Right lobe of liver (tissue), 6 donors: ENCODE measurements at regions not wholly inside any gene's neighbourhood (a gene's known extent, or its start where the extent isn't known, plus 50 kb on each side); places are given as distances from the start of the nearest gene placed in this dataset.
A peak's percentile ranks its signal among the peaks of the same experiment; 100 is the strongest.
"Not testable (repeated sequence)": the region's sequence is repeated elsewhere in the genome, so short reads cannot be mapped to it uniquely, and the experiment has no call there.

Source experiments
- ATAC-seq, 4 donors: fragments of 200-7000 bp; cut with Tn5 transposase; one replicate each; pipeline ENCODE4 v1.9.1; 2020; ENCODE audit warnings: mild to moderate bottlenecking in 4 of 4, moderate library complexity in 4 of 4
- DNase-seq, 3 donors: peaks; one replicate each; pipeline ENCODE4 v3.0.0-alpha.2; 2020
- H3K27ac ChIP-seq, 3 donors: fragments of 200-600 bp; one replicate each; pipeline ENCODE4 v1.8.0; 2022
- H3K27me3 ChIP-seq, 2 donors: fragments of 200-600 bp; one replicate each; pipeline ENCODE4 v1.8.0; 2022
- H3K36me3 ChIP-seq, 4 donors: fragments of 200-600 bp; sonication (generic) in 1 of 4; one replicate each; pipeline versions ENCODE4 v1.5.1 to v1.8.0; 2017 to 2022; ENCODE audit warnings: control low read depth in 1 of 4
- H3K4me1 ChIP-seq, 4 donors: fragments of 200-600 bp; sonication (generic) in 1 of 4; one replicate each; pipeline versions ENCODE4 v1.5.1 to v1.8.0; 2017 to 2022; ENCODE audit warnings: control low read depth in 1 of 4
- H3K4me3 ChIP-seq, 3 donors: fragments of 200-600 bp; one replicate each; pipeline ENCODE4 v1.8.0; 2022
- H3K9me3 ChIP-seq, 4 donors: fragments of 200-600 bp; sonication (generic) in 1 of 4; one replicate each; pipeline versions ENCODE4 v1.5.1 to v1.8.0; 2017 to 2022; ENCODE audit warnings: control low read depth in 1 of 4
- CTCF ChIP-seq, 4 donors: fragments of 200-600 bp in 3 of 4; fragments of 450-650 bp in 1 of 4; IDR thresholded peaks; one replicate each; pipeline versions ENCODE4 v1.5.1 to v1.8.0; 2016 to 2022; ENCODE audit warnings: antibody characterized with exemption in 4 of 4, mild to moderate bottlenecking in 2 of 4
- POLR2A ChIP-seq: fragments of 450-650 bp; IDR thresholded peaks from one replicate; pipeline ENCODE4 v1.6.1; 2017; ENCODE audit warnings: antibody characterized with exemption, mild to moderate bottlenecking
- WGBS: methylation state at CpG from one replicate; pipeline ENCODE4 v1.1.6; 2018; ENCODE audit warnings: low coverage, low lambda C conversion rate; ENCODE audit not compliant: insufficient coverage; ENCODE audit errors: missing lambda C conversion rate; 5-methylcytosine and 5-hydroxymethylcytosine counted together
- intact Hi-C, 2 donors: fragments of 100-400 bp; cut with DNase I; formaldehyde crosslinking; loops; one replicate each; pipeline versions ENCODE4 v1.11.2 to v1.14.1; 2022
- donor health status: DM: no; HTN: yes; CAD: no.
- donor health status: DM: no; HTN: no; CAD: no.
- donor health status: DM: no; HTN: no; CAD: no.
- donor health status: DM: no; HTN: yes; CAD: no.
- donor health status: DM: no; HTN: yes; CAD: no.

GRCh38 chr11:57903011-57903410 lies 120.7 kb upstream of the OR9Q1 start:
- H3K27me3 ChIP-seq, result no peaks in the 10 kb centered on the region
- ATAC-seq (no peak), DNase-seq (no peak)
- H3K27ac ChIP-seq, result no peak overlapping the region
- no peaks in the 10 kb centered on the region for H3K36me3 ChIP-seq
- TF ChIP-seq POLR2A, result no peak
- intact Hi-C loops, result no loop called here
- H3K4me3 ChIP-seq, result no peak overlapping the region
- H3K4me1 ChIP-seq, result no peaks in the 10 kb centered on the region
- no peaks in the 10 kb centered on the region for H3K9me3 ChIP-seq

GRCh38 chr11:57903441-57904123 lies 120.1 kb upstream of the OR9Q1 start:
- Histone ChIP-seq H3K4me3 (no peak overlapping the region), H3K27ac (no peak overlapping the region), H3K4me1 (no peaks in the 10 kb centered on the region), H3K27me3 (no peaks in the 10 kb centered on the region), H3K36me3 (no peaks in the 10 kb centered on the region), H3K9me3 (no peaks in the 10 kb centered on the region)
- no peak for DNase-seq
- peak in 3 of 4 donors; percentile 31 to 50 (median 48) for ATAC-seq
- intact Hi-C loops, result no loop called here
- TF ChIP-seq POLR2A (no peak), CTCF (IDR thresholded peaks at IDR 0.05) (no peak)
- 20% methylated on average over 5 of the region's 11 CpGs for WGBS

- no peak for DNase-seq
- no peak overlapping the region for H3K27ac ChIP-seq
- no peak for TF ChIP-seq CTCF (IDR thresholded peaks at IDR 0.05)
- no peak for TF ChIP-seq POLR2A
- no peaks in the 10 kb centered on the region for H3K9me3 ChIP-seq
- no peaks in the 10 kb centered on the region for H3K27me3 ChIP-seq
- no peaks in the 10 kb centered on the region for H3K36me3 ChIP-seq
- no peaks in the 10 kb centered on the region for H3K4me1 ChIP-seq
- intact Hi-C loops, result no loop called here
- WGBS, result 64% methylated on average over 10 of the region's 10 CpGs
- no peak overlapping the region for H3K4me3 ChIP-seq
- peak in 2 of 4 donors; percentile 43 to 47 for ATAC-seq
These were observed 119.3 kb upstream of the OR9Q1 start for GRCh38 chr11:57904376-57904775.

GRCh38 chr11:57905439-57905838 lies 118.2 kb upstream of the OR9Q1 start:
- no peak overlapping the region for H3K4me3 ChIP-seq
- H3K27ac ChIP-seq, result no peak overlapping the region
- no peak for TF ChIP-seq CTCF (IDR thresholded peaks at IDR 0.05)
- TF ChIP-seq POLR2A, result no peak
- no peaks in the 10 kb centered on the region for H3K36me3 ChIP-seq
- WGBS, result 58% methylated on average over 2 of the region's 2 CpGs
- no peak for DNase-seq
- intact Hi-C loops, result no loop called here
- no peaks in the 10 kb centered on the region for H3K9me3 ChIP-seq
- ATAC-seq, result no peak
- no peaks in the 10 kb centered on the region for H3K4me1 ChIP-seq
- H3K27me3 ChIP-seq, result no peaks in the 10 kb centered on the region

- DNase-seq, H3K27ac ChIP-seq, ATAC-seq, intact Hi-C loops, H3K4me3 ChIP-seq, H3K36me3 ChIP-seq, H3K27me3 ChIP-seq, H3K9me3 ChIP-seq, H3K4me1 ChIP-seq: not testable (repeated sequence)
- WGBS, result 82% methylated on average over 2 of the region's 2 CpGs
These were observed 115.3 kb upstream of the OR9Q1 start for GRCh38 chr11:57908399-57908798.

GRCh38 chr11:57911522-57911921 lies 112.2 kb upstream of the OR9Q1 start:
- DNase-seq, H3K4me3 ChIP-seq, H3K27me3 ChIP-seq, H3K36me3 ChIP-seq, H3K9me3 ChIP-seq, H3K4me1 ChIP-seq, ATAC-seq, H3K27ac ChIP-seq, intact Hi-C loops: not testable (repeated sequence)
- 49% methylated on average over 4 of the region's 4 CpGs for WGBS
